Fibroblast of skin of left quadriceps (primary cell): ENCODE measurements at regions not wholly inside any gene's neighbourhood (a gene's known extent, or its start where the extent isn't known, plus 50 kb on each side); places are given as distances from the start of the nearest gene placed in this dataset.

Experiments used
- DNase-seq, 2 experiments: peaks; one replicate each; pipeline ENCODE4 v3.0.0-alpha.2; 2013; ENCODE audit warnings: low read depth in 2 of 2

- DNase-seq: no peak
Measured at GRCh38 chr1:244157731-244158438, 106.8 kb downstream of the ZBTB18 start.

DNA sequence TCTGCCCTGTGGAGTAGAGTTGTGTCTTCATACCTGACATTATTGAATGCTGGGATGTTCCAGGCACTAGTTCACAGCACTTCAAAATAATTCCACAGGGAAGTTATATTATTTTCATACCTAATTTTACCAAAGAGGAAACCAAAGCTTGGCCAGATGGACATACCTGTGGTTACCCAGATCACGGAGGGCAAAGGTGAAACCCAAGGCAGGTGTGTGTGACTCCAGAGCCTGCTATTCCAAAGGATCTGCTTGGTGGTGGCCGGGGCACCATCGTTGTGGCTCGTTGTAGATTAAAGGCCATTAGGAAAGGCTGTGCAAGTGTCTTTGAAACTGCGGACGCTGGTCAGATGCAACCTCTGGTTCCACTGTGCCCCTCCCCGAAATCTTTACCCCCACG, 108.6 kb downstream of the ZBTB18 start:
- no peak for DNase-seq

DNA sequence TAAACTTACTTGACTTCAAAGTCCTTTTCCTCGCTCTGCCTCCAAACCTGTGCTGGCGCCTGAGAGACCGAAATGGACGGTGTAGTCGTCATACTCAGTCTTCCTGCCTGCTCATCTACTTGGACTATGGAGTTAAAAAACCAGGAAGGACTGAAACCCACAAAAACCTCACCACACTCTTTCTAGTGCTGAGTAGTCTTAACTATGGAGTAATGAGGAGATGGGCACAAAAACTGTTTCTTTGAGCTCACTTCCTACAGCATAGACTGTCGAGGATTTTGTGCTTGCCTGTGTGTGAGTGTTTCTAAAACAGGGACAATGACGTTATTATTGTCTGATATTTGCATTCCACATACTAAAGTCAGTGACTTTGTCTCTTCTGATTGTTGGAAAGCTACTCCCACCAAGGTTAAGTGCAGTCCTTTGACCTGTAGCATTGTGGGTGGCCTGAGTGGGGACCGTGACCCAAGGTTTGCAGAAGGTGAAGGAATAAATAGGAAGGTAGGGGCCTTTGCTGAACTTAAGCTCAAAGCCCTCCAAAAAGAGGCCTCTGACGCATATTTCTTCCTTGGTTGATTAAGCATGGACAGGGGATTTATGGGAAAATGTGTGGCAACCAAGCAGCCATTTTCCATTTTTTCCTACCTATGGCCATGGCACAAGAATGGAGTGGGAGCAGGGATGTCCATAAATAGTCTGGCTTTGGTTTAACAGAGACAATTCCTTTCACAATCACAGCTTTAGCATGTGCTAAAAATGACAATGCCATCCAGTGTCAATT, 109.6 kb downstream of the ZBTB18 start:
- no peak for DNase-seq

- no peak for DNase-seq
Measured at GRCh38 chr1:244161236-244161510, 110.1 kb downstream of the ZBTB18 start.

- peak in 1 of 2 experiments; percentile 13 for DNase-seq
Measured at GRCh38 chr1:244162786-244163530, 111.9 kb downstream of the ZBTB18 start.

GRCh38 chr1:244163861-244164510, 112.9 kb downstream of the ZBTB18 start:
- peak; percentile 93 to 94 for DNase-seq

DNA sequence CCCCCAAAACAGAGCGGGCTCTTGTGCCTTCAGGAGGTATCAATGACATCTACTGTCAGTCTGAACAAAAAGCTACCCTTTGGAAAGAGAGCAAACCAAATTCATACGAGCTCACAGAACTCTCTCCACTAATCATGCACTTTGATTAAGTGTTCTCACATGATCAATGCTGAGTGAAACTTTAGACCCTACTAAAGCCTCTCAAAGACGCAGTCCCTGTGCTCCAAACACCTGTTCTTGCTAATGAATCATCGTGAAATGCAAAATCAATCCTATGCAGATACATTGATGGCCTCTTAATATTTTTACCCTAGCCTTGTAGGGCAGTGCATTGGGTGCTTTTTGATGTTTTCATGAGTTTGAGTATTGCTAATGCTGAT, 113.4 kb downstream of the ZBTB18 start:
- no peak for DNase-seq

DNA sequence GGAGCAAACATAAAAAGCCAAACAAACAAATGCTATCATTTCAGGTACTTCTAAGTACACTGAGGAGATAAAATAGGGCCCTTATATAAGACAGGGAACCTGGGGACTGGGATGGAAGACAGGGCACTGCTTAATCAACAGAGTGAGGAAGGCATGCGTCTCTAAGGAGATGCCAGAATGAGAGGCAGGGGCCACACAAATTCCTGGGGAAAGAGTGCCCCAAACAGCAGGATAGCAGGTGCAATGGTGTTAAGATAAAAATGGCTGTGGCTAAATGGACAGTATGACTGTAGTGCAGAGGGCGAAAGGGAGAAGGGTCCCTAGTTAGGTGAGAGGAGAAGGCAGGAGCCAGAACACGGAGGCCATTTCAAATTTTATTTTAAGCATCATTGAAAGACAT, 113.9 kb downstream of the ZBTB18 start:
- no peak for DNase-seq

GRCh38 chr1:244165701-244166100, 114.6 kb downstream of the ZBTB18 start:
- DNase-seq: no peak

GRCh38 chr1:244171241-244171985, 120.3 kb downstream of the ZBTB18 start:
- no peak for DNase-seq

DNA sequence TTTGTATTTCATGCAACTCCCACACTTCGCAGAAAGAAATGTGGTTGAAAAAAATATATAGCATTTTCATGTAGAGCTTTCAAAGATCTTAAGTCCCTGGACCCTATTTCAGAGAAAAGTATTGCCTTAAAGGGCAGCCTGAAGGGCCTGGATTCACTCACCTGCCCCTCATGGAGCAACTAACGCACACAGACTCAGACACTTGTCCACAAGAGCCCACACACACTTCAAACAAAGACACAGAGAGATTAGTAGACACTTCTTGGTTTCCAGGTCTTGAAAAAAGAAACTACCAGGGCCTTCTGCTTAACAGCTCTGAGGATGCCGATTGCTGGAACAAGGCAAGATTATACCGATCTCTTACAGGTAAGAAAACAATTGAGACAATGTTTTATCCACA, 122.2 kb downstream of the ZBTB18 start:
- no peak for DNase-seq

DNA sequence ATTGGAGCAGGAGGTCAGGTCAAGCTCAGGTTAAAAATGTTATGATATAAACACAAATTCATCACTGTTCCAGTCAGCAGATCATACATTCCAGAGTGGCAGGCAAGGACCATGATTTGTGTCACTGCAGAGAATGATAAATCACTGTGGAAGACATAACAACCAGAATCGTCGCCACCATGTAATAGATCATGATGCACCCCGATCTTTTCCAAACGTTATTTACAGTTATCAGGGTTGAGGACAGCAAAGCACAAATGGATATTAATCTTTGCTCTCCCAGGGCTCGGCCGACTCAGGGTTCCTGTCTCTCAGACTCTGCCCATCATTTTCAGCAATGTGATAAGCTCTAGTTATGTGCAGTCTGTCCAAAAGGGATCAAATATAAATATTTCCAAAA, 122.7 kb downstream of the ZBTB18 start:
- peak; percentile 33 to 47 for DNase-seq

- DNase-seq: no peak
Measured at GRCh38 chr1:244174922-244175521, 123.9 kb downstream of the ZBTB18 start.

DNA sequence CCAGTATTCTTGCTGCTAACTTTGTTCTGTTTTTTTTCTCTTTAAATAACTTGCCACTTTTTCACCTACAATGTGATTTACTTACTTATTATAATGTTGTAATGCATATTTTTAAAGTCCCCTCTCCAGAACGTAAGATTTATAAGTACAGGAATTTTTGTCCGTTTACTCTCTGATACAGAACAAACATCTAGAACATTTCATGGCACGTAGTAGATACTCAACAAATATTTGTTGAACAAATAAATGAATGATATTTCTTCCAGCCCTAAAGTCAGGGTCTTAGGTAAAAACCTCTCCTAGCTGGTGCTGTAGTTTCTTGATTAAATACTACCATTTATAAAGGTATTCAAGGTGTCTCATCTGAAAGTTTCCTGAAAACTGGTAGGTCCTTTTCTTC, 125.1 kb downstream of the ZBTB18 start:
- no peak for DNase-seq

DNA sequence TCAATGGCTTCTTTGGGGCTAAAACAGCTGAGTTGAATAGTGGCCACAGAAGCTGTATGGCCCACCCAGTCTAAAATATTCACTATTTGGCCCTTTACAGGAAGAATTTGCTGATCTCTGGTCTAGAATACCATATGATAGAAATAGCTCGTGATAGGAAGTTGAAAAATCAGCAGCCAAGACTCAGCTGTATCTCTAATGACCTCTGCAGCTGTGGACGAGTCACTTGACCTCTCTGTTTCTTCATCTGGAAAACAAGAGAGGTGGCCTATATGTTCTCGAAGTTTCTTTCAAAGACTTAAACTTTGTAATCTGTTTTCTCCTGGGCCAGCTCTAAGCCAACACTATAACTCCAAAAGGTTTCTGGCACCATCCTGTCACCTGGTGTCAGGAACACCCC, 129.2 kb downstream of the ZBTB18 start:
- DNase-seq: no peak

DNA sequence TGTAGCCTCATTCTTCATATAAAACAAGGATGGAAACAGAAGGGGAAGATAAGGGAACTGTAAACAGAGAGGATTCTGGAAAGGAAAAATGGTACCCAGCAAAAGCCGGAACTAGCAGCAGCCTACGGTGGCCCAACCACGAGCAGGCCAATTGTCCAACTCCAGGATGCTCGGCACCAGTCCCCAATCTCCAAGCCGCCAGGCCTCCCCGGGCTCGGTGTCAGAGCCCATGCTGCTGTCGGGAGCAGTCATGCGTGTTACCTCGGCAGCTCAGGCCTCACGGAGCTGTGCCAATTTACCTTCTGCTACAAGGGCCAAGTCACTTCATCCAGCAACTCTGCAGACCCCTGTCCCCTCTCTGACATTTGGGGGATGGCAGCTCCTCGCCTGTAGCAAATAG, 130.8 kb downstream of the ZBTB18 start:
- no peak for DNase-seq

- DNase-seq: no peak
Measured at GRCh38 chr1:244183037-244183436, 132.0 kb downstream of the ZBTB18 start.

GRCh38 chr1:244186372-244186771, 135.3 kb downstream of the ZBTB18 start:
- no peak for DNase-seq

DNA sequence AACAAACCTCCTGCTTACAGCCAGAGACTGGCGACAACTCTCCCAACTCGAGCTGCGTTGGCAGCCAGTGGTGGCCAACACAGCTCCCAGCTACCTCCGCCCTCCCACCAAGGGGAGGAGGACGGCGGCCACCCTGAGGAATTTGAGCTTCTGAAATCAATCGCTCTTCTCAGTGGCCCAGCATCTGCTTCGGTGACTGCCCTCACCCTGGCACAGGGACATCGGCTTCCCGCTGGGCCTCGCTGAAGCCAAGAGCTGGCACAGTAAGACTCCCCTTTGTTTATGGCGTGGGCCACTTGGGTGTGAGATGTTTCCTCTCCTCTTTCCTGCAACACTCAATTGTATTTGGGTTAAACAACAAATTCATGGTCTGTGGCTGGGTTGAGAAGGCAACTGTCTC, 136.2 kb downstream of the ZBTB18 start:
- no peak for DNase-seq

- no peak for DNase-seq
Measured at GRCh38 chr1:244191581-244191980, 140.5 kb downstream of the ZBTB18 start.

- DNase-seq: no peak
Measured at GRCh38 chr1:244192325-244192724, 141.2 kb downstream of the ZBTB18 start.
